ENCODE measurements at regions not wholly inside any gene's neighbourhood (a gene's known extent, or its start where the extent isn't known, plus 50 kb on each side); places are given as distances from the start of the nearest gene placed in this dataset.

GRCh38 chr4:42747971-42748370 is 91.1 kb upstream of the ATP8A1 start:
- no peak for DNase-seq

DNA sequence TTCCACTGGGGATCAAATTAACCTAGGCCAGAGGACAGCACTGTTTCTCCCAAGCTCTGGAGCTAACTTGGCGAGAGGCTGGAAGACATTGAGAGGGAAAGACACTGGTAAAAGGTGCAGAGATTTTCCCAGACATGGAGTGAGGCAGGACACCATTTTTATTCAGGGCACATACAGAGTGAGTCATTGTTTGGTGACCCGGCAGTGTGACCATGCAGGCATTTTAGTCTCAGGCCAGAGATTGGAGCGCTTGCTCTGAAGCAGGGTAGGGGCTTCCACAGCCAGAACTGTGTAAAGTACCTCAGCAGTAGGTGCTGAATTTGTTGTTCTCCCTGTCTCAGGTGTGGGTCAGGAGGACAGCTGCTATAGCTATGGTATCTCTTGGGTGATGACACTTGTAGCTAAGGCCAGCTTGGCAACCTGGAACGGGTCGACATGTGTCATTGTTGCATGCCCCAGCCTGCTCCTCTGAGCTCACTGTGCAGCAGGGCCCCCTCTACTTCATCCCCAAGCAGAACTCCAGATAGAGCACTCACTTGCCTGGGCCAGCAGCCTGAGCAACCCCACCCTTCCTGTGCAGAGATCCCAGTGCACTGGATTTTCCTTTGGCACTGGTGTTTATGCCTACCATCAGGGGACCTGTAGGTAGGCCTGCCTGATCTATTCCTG is 79.8 kb upstream of the ATP8A1 start:
- DNase-seq: no peak

DNA sequence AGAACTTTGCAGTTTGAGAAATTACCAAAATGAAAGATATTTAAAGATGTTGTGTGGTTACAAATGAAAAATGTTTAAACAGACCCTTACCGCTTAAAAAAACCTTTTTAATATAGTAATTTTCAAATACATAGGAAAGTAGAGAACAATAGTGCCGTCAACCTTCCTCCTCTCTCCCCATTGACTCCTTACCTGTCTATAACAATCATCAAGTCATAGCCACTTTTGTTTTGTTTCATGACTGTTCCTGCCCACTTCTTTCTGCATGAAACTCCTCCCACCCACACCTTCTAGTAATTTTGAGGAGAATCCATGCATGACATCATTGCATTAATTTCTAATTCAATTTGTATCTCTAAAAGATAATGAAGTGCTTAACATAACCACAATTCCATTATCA is 76.5 kb upstream of the ATP8A1 start:
- no peak for DNase-seq

DNA sequence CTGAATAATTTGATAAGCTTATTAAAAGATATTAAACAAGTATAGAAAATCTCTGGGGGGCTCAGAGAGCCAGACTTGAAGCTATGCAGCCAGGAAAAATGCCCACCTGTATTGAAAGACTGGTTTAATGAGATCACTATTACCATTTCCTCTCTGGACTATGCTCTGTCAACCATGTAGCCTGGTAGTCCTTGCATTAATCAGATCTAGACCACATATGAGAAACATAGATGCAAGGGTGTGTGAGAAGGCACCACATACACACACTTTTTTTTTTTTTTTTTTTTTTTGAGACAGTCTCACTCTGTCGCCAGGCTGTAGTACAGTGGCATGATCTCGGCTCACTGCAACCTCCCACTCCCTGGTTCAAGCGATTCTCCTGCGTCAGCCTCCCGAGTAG is 75.9 kb upstream of the ATP8A1 start:
- DNase-seq: no peak

- no peak for DNase-seq
Measured at GRCh38 chr4:42729505-42730237, 72.8 kb upstream of the ATP8A1 start.

GRCh38 chr4:42724451-42724850 is 67.5 kb upstream of the ATP8A1 start:
- no peak for DNase-seq

DNA sequence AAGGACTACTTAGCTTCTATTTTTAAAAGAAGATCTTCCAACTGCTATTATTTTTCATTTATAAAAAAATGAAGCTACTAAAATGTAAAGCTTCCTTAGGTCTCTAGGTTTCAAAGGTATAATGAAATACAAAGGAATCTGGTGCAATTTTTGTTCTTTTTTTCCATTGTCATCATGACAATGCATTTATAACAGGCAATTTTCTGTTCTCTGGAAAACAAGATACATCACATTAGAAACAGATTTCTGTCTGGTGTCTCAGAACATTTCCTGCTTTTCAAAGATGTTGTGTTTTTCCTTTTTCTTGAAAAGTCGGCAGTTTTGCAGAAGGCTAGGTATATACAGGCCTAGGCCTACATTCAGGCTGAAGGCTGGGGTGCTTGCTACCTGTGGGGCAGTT is 63.6 kb upstream of the ATP8A1 start:
- no peak for DNase-seq

- DNase-seq: no peak
Measured at GRCh38 chr4:42719257-42719656, 62.4 kb upstream of the ATP8A1 start.

DNA sequence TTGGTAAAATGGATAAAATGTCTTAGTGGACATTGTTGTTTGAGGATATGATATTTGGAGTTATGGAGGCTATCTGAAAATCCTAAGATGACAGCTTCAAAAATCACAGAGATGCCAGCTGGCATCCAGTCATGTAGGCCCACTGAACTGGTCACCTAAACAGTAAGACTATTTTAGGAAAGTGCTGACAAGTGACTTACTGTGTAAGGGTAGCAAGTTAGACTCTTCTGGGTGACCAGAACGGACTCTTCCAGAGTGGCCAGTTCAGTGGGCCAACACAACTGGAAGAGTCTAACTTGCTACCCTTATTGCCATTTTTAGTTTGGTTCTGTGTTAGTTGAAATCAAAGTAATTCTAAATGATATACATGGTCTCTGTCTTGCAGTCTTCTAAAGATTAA is 61.4 kb upstream of the ATP8A1 start:
- DNase-seq: no peak

DNA sequence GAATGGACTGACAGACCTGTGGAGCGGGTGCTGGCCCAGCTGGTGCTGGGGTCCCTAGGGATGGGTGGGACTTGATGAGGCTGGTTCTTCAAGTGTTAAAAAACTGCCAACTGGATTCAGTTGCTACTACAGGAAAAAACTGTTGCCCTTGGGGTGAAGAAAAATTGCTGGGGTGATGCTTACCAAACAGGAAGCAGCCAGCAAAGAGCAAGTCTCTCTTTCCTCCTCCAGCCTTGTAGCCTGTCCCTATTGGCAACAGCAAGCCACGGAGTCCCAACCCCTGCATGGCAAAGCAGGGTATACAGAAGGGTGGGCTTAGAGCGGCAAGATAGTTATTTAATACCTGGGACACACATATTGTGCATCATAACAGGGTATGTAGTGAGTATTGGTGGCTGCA is 60.1 kb upstream of the ATP8A1 start:
- no peak for DNase-seq

DNA sequence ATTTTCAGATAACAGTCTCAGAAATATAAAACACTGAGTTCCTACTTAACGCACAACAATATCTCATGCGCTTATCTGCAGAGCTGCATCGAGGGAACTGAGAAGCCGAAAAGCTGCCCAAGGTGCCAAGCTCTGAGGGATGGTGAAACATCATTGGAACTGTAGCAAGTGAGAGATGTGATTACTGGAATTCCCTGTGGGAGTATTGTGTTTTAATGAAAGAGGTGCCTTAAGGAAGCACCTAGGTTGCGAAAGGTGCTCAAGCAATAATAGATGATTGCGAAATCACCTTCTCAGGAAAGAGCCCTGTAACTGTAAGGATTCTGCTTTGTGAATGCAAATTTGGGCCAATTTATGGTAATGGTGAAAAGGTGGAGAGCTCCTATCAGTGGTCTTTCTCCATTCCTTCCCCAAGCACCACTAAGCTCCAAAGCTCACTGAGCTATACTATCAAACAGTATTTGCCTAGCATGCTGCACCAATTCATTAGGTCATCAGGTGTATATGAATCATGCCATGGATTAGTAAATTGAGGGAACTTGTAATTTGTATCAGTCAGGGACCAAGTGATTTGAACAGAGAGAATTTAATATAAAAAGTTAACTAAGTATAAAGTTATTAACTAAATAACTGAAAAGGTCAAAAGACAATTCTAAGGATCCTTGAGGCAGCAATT is 59.0 kb upstream of the ATP8A1 start:
- no peak for DNase-seq

DNA sequence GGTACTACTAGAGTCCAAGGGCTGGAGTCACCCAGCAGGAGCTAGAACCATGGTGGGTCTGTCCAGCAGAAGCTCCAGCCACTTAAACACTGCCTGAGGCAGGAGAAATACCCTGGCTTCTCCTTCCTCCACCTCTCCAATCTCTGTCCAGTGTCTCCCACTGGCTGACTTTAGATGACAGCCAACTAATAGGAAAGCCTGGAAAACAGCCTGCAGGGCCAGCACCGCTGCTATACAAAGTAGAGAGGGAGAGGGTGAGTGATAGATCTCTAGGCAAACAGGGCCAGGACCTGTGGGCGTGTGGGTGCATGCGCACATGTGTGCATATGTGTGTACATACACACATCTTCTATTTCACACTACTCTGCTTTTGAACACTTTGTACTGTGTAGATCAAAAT is 56.5 kb upstream of the ATP8A1 start:
- no peak for DNase-seq

- DNase-seq: no peak
Measured at GRCh38 chr4:42712854-42713253, 55.9 kb upstream of the ATP8A1 start.

DNA sequence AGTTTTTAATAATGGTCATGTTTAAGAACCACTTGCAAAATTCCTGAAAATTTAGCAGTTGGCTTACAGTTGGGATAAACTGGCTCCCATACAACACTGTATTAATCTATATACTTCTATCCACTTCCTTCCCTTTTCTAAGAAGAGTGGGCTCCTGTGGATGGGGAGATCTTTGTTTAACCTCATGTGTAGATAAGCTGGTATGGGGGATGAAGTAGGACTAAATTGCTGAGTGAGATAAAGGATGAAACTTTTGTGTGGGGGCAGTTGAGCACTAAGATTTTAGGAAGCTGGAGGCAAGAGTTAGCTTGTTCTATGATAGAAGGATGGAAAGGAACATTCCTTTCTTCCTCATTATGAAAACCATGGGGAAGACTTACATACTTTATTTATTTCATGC is 54.6 kb upstream of the ATP8A1 start:
- no peak for DNase-seq

DNA sequence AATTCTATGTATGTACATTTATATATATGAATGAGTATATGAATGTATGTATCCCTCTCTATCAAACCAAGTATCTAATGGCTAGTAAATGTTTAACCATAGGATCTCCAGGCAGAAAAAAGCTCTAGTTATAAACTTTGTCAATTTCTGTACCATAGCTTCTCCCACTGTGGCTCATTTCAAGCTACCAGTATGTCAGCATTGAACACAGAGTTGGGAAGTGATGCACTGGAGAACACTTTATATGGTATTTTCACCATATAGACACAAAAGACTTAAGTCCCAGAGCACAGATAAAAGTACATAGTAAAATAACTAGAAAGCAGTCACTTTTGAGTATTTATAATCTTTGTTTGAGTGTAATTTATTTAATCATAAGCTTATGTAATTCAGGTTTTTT is 53.9 kb upstream of the ATP8A1 start:
- DNase-seq: no peak

DNA sequence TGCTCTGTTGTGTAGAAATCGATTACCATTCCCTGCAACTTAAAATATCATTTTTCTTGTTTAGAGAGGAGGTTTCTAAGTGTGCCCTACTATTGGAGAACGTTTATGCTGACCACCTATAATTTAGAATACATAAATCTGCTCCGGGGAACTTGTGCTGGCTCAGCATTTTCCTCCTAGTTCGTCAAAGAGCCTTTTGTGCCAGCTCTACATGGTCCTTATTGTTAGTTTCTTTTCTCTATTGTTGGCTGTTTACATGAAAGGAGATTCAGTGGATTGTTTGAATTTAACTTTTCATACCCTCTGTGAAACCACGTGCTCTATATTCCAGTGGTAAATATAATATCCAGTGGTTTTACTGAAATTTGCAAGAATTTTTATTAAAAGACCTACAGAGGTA is 53.4 kb upstream of the ATP8A1 start:
- DNase-seq: no peak

GRCh38 chr4:42709392-42710065 is 52.6 kb upstream of the ATP8A1 start:
- no peak for DNase-seq

- no peak for DNase-seq
Measured at GRCh38 chr4:42708625-42709024, 51.7 kb upstream of the ATP8A1 start.

Measured in dermis blood vessel endothelial cell (primary cell).